Ammon's horn (tissue), 1 donor: ENCODE measurements at regions not wholly inside any gene's neighbourhood (a gene's known extent, or its start where the extent isn't known, plus 50 kb on each side); places are given as distances from the start of the nearest gene placed in this dataset.
A peak's percentile ranks its signal among the peaks of the same experiment; 100 is the strongest.
"Not testable (repeated sequence)": the region's sequence is repeated elsewhere in the genome, so short reads cannot be mapped to it uniquely, and the experiment has no call there.

Source experiments
- DNase-seq: peaks from one replicate; pipeline ENCODE4 v3.0.0-alpha.2; 2016; ENCODE audit warnings: low spot score

GRCh38 chr6:5838656-5839396 lies 167.9 kb downstream of the NRN1 start:
- DNase-seq = no peak

- no peak for DNase-seq
Observed at GRCh38 chr6:5837323-5837722, 169.4 kb downstream of the NRN1 start.

GRCh38 chr6:5836597-5836996 lies 170.1 kb downstream of the NRN1 start:
- not testable (repeated sequence) for DNase-seq

GRCh38 chr6:5833120-5833519 lies 173.6 kb downstream of the NRN1 start:
- DNase-seq = no peak

- DNase-seq = no peak
Observed at GRCh38 chr6:5832668-5833067, 174.1 kb downstream of the NRN1 start.

- peak; percentile 37 for DNase-seq
Observed at GRCh38 chr6:5831219-5831862, 175.4 kb downstream of the NRN1 start.

GRCh38 chr6:5828296-5828695 lies 178.4 kb downstream of the NRN1 start:
- DNase-seq = no peak

GRCh38 chr6:5827056-5827904 lies 179.4 kb downstream of the NRN1 start:
- peak; percentile 15 for DNase-seq

GRCh38 chr6:5824382-5824983 lies 182.2 kb downstream of the NRN1 start:
- not testable (repeated sequence) for DNase-seq
